ENCODE measurements at regions not wholly inside any gene's neighbourhood (a gene's known extent, or its start where the extent isn't known, plus 50 kb on each side); places are given as distances from the start of the nearest gene placed in this dataset.

- no peak for TF ChIP-seq CTCF (IDR thresholded peaks at IDR 0.05)
- TF ChIP-seq POLR2A (IDR thresholded peaks at IDR 0.05), result no peak
These were observed 92.7 kb upstream of the CD93 start for GRCh38 chr20:23178806-23179205.
